Nephron (organoid): ENCODE measurements at regions not wholly inside any gene's neighbourhood (a gene's known extent, or its start where the extent isn't known, plus 50 kb on each side); places are given as distances from the start of the nearest gene placed in this dataset.

ENCODE experiments used
- H3K27ac Mint-ChIP-seq, 3 experiments: 2 replicates each; pipeline ENCODE4 v1.8.0; 2020; ENCODE audit warnings: mixed read lengths in 3 of 3, mild to moderate bottlenecking in 2 of 3, moderate library complexity in 1 of 3
- H3K27me3 Mint-ChIP-seq: 2 replicates; pipeline ENCODE4 v1.8.0; 2021; ENCODE audit warnings: low read depth, mild to moderate bottlenecking, moderate library complexity, mixed read lengths
- H3K36me3 Mint-ChIP-seq: 2 replicates; pipeline ENCODE4 v1.8.0; 2020; ENCODE audit warnings: low read depth, mixed read lengths
- H3K4me1 Mint-ChIP-seq: 2 replicates; pipeline ENCODE4 v1.8.0; 2020; ENCODE audit warnings: mixed read lengths
- H3K4me3 Mint-ChIP-seq, 3 experiments: 2 replicates each; pipeline ENCODE4 v1.8.0; 2020; ENCODE audit warnings: mild to moderate bottlenecking in 3 of 3, mixed read lengths in 3 of 3, moderate library complexity in 2 of 3
- H3K9me3 Mint-ChIP-seq: 2 replicates; pipeline ENCODE4 v1.8.0; 2020; ENCODE audit warnings: mixed read lengths
- TF ChIP-seq, protein P1 (sequence below), 3 experiments: fragments of 200-600 bp; sonication (generic); IDR thresholded peaks; one replicate each; pipeline ENCODE4 v1.5.0; 2021; ENCODE audit warnings: antibody characterized with exemption in 3 of 3; ENCODE audit not compliant: unreplicated experiment in 3 of 3

DNA sequence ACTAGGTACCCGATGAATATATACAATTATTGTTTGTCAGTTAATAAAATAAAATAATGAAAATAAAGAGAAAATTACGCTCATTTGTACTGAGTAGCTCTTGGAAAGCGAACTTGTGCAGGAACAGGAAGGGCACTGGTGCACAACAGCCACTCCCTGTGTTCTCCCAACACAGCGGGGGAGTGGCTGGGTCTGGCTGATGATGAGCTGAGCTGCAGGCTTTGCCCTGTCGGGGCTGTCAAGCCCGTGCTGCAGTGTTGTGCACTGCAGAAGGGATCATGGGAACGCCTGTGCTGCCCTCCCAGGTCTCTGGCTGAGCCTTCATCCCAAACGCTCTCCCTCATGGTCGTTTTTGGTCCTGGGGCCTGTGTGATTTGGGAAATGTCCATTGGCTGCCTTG, 131.7 kb upstream of the MAP3K4 start:
- no peaks in the 10 kb centered on the region for H3K4me1 Mint-ChIP-seq
- no peaks in the 10 kb centered on the region for H3K9me3 Mint-ChIP-seq
- no peak overlapping the region for H3K27ac Mint-ChIP-seq
- TF ChIP-seq, protein P1, sequence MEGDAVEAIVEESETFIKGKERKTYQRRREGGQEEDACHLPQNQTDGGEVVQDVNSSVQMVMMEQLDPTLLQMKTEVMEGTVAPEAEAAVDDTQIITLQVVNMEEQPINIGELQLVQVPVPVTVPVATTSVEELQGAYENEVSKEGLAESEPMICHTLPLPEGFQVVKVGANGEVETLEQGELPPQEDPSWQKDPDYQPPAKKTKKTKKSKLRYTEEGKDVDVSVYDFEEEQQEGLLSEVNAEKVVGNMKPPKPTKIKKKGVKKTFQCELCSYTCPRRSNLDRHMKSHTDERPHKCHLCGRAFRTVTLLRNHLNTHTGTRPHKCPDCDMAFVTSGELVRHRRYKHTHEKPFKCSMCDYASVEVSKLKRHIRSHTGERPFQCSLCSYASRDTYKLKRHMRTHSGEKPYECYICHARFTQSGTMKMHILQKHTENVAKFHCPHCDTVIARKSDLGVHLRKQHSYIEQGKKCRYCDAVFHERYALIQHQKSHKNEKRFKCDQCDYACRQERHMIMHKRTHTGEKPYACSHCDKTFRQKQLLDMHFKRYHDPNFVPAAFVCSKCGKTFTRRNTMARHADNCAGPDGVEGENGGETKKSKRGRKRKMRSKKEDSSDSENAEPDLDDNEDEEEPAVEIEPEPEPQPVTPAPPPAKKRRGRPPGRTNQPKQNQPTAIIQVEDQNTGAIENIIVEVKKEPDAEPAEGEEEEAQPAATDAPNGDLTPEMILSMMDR (IDR thresholded peaks at IDR 0.05; ENCODE audit: unreplicated experiment in 3 of 3) = no peak
- H3K36me3 Mint-ChIP-seq = no peaks in the 10 kb centered on the region
- H3K27me3 Mint-ChIP-seq = no peaks in the 10 kb centered on the region
- no peak overlapping the region for H3K4me3 Mint-ChIP-seq

DNA sequence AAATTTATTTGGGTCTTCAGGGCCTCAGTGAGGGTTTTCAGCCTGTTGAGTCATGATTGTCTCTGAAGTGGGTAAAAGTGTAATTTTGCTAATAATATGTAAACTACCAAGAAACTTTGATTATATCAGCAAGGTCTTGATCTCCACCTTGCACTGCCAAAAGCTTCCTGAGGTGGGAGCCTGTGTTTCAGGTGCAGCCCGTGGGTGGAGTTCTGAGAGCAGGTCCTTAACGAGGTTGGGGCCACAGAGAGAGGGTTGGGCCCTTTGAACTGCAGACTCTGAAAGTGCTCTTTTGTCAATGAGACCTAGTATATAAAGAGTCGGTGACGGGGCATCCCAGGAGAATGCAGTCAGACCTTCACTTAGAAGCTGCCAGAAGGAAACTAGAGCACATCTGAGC, 129.7 kb upstream of the MAP3K4 start:
- no peaks in the 10 kb centered on the region for H3K36me3 Mint-ChIP-seq
- H3K4me1 Mint-ChIP-seq = no peaks in the 10 kb centered on the region
- TF ChIP-seq, protein P1 (IDR thresholded peaks at IDR 0.05; ENCODE audit: unreplicated experiment in 3 of 3) = no peak
- peaks cover 4% of the 10 kb centered on the region for H3K9me3 Mint-ChIP-seq
- H3K4me3 Mint-ChIP-seq = no peak overlapping the region
- no peak overlapping the region for H3K27ac Mint-ChIP-seq
- H3K27me3 Mint-ChIP-seq = no peaks in the 10 kb centered on the region

DNA sequence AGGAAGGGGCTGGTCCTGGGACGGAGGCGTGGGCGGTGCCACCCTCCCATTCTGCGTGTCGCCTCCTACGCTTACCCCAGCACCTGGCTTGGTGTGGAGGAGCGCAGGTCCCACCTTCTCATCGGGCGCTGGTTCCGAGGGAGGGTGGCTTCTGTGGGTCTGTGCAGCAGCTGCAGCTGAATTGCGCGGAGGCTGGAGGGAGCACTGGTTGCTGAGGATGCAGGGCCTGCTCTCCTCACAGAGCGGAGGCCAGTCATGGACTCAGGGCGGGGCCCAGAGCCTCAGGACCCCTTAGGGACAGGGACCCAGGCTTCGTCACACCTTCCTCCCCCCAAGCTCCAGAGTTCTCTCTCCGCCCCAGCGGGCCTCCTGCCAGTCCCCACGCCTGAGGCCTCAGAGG, 127.8 kb upstream of the MAP3K4 start:
- TF ChIP-seq, protein P1 (IDR thresholded peaks at IDR 0.05; ENCODE audit: unreplicated experiment in 3 of 3) = no peak
- Mint-ChIP-seq H3K9me3 (peaks cover 4% of the 10 kb centered on the region), H3K4me1 (no peaks in the 10 kb centered on the region), H3K27ac (no peak overlapping the region), H3K27me3 (no peaks in the 10 kb centered on the region), H3K4me3 (no peak overlapping the region), H3K36me3 (no peaks in the 10 kb centered on the region)

DNA sequence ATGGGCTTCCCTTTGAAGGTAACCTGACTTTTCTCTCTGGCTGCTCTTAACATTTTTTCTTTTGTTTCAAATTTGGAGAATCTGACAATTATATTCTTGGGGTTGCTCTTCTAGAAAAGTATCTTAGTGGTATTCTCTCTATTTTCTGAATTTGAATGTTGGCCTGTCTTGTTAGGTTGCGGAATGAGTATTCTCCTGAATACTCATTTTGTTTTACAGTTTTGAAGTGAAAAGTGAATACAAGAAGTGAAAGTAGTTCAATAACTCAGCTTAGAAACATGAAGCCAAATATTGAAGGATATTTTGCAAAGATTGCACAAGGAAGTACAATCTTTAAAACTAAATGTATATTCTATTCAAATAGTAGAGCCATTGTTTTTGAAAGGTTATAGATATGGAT, 120.2 kb upstream of the MAP3K4 start:
- Mint-ChIP-seq H3K27ac (no peak overlapping the region), H3K27me3 (no peaks in the 10 kb centered on the region), H3K36me3 (no peaks in the 10 kb centered on the region), H3K4me1 (no peaks in the 10 kb centered on the region), H3K4me3 (no peak overlapping the region), H3K9me3 (peaks cover 4% of the 10 kb centered on the region)
- TF ChIP-seq, protein P1 (IDR thresholded peaks at IDR 0.05; ENCODE audit: unreplicated experiment in 3 of 3) = no peak

DNA sequence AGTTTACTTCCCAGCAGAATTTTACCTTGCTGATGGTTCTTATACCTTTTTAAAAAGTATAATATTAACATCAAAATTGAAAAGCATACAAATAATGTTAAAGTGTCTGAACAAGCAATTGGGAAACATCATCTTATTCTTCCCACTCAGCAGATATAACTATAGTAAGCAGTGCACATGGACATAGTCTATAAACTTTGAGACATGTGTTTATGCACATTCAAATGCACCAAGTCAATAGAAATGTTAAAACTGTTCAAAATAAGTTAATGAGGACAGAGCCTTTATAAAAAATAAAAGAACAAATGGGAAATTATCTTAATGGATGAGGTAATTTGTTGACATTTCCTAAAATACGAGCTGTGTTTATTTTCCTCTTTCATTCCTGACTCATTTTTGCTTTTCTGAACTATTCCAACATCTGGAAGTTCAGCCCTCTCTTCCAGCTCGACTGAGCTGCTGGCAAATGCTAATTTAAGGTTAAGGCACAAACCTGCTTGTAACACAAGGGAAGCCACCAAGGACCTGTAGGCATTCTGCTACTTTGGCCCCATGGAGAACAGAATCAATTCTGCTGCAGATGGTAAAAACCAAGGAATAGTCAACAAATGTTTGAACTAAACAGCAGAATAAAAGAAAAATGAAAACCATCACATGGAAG, 110.3 kb upstream of the MAP3K4 start:
- Mint-ChIP-seq H3K36me3 (no peaks in the 10 kb centered on the region), H3K4me3 (no peak overlapping the region), H3K27ac (no peak overlapping the region), H3K4me1 (no peaks in the 10 kb centered on the region), H3K27me3 (peaks cover 3% of the 10 kb centered on the region), H3K9me3 (no peaks in the 10 kb centered on the region)
- TF ChIP-seq, protein P1 (IDR thresholded peaks at IDR 0.05; ENCODE audit: unreplicated experiment in 3 of 3) = no peak

DNA sequence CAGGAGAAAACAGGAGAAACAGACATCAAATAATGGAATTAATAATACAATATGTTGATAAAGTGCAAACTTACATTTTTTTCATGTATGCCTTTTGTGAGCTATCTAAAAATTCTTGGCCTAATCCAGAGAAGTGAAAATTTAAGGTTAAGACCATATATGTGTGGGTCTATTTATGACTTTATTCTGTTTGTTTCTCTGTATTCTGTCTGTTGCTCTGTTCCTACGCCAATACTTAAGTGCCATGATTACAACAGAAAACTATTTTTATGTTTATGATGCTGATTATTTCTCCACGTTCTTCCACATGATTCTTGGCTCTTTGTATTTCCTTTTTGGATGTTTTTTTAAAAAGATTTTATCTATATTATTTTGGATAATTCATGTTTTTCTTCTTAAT, 109.6 kb upstream of the MAP3K4 start:
- no peak overlapping the region for H3K4me3 Mint-ChIP-seq
- H3K4me1 Mint-ChIP-seq = no peaks in the 10 kb centered on the region
- H3K36me3 Mint-ChIP-seq = no peaks in the 10 kb centered on the region
- no peak overlapping the region for H3K27ac Mint-ChIP-seq
- H3K9me3 Mint-ChIP-seq = peaks cover 2% of the 10 kb centered on the region
- TF ChIP-seq, protein P1 (IDR thresholded peaks at IDR 0.05; ENCODE audit: unreplicated experiment in 3 of 3) = no peak
- H3K27me3 Mint-ChIP-seq = peaks cover 3% of the 10 kb centered on the region
